T-helper 22 cell (primary cell): ENCODE measurements at regions not wholly inside any gene's neighbourhood (a gene's known extent, or its start where the extent isn't known, plus 50 kb on each side); places are given as distances from the start of the nearest gene placed in this dataset.

Source experiments
- DNase-seq: peaks from one replicate; pipeline ENCODE4 v3.0.0-alpha.2; 2020; ENCODE audit warnings: low read depth

- no peak for DNase-seq
These were observed 125.5 kb upstream of the RMST start for GRCh38 chr12:97336900-97337751.

- DNase-seq: no peak
These were observed 120.5 kb upstream of the RMST start for GRCh38 chr12:97342130-97342529.

- no peak for DNase-seq
These were observed 114.6 kb upstream of the RMST start for GRCh38 chr12:97347956-97348355.

- no peak for DNase-seq
These were observed 104.2 kb upstream of the RMST start for GRCh38 chr12:97358361-97358760.

- no peak for DNase-seq
These were observed 103.4 kb upstream of the RMST start for GRCh38 chr12:97359021-97359690.

- DNase-seq: no peak
These were observed 98.9 kb upstream of the RMST start for GRCh38 chr12:97363693-97364092.

- no peak for DNase-seq
These were observed 94.0 kb upstream of the RMST start for GRCh38 chr12:97368462-97369163.

- no peak for DNase-seq
These were observed 87.3 kb upstream of the RMST start for GRCh38 chr12:97375310-97375709.

- DNase-seq: no peak
These were observed 82.2 kb upstream of the RMST start for GRCh38 chr12:97380440-97380839.

GRCh38 chr12:97385121-97385520 is 77.5 kb upstream of the RMST start:
- DNase-seq: no peak

GRCh38 chr12:97386133-97386581 is 76.4 kb upstream of the RMST start:
- no peak for DNase-seq

- no peak for DNase-seq
These were observed 74.8 kb upstream of the RMST start for GRCh38 chr12:97387844-97388243.

- DNase-seq: no peak
These were observed 67.9 kb upstream of the RMST start for GRCh38 chr12:97394657-97395056.

GRCh38 chr12:97397008-97397407 is 65.6 kb upstream of the RMST start:
- no peak for DNase-seq

GRCh38 chr12:97398704-97399103 is 63.9 kb upstream of the RMST start:
- no peak for DNase-seq

GRCh38 chr12:97404093-97404492 is 58.5 kb upstream of the RMST start:
- DNase-seq: no peak

GRCh38 chr12:97404543-97404942 is 58.1 kb upstream of the RMST start:
- no peak for DNase-seq

GRCh38 chr12:97408363-97408762 is 54.2 kb upstream of the RMST start:
- no peak for DNase-seq

- no peak for DNase-seq
These were observed 51.3 kb upstream of the RMST start for GRCh38 chr12:97411341-97411740.
